ENCODE measurements at regions not wholly inside any gene's neighbourhood (a gene's known extent, or its start where the extent isn't known, plus 50 kb on each side); places are given as distances from the start of the nearest gene placed in this dataset.

DNA sequence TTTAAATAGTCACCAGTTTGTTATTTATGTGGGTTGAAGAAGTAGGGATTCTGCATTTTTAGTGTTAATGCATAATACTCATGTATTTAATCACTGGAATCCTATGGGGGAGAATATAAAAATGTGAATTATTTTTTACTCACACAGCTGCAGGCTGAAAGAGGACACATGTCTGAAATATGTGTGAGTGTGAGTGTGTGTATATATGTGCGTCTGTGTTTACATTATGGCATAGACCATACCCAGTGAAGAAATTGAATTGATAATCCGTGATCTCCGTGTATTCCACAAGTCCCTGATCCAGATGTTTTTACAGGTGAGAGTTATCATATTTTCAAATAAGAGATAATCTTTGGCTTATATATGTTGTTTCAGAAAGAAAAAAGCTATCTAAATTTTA lies 225.3 kb downstream of the ICOS start (continued):
- TF ChIP-seq ZNF749 (CRISPR knock-in tag; IDR thresholded peaks at IDR 0.05; ENCODE audit: borderline replicate concordance), result no peak
- TF ChIP-seq ZNF660 (CRISPR knock-in tag; IDR thresholded peaks at IDR 0.05; ENCODE audit: borderline replicate concordance, low read depth), result no peak
- no peak for TF ChIP-seq ZNF280D (CRISPR knock-in tag; IDR thresholded peaks at IDR 0.05)
- TF ChIP-seq U2AF1 (optimal IDR thresholded peaks at IDR 0.05; ENCODE audit: low read depth, low read length), result no peak
- no peak for TF ChIP-seq ZNF44 (CRISPR knock-in tag; IDR thresholded peaks at IDR 0.05)

DNA sequence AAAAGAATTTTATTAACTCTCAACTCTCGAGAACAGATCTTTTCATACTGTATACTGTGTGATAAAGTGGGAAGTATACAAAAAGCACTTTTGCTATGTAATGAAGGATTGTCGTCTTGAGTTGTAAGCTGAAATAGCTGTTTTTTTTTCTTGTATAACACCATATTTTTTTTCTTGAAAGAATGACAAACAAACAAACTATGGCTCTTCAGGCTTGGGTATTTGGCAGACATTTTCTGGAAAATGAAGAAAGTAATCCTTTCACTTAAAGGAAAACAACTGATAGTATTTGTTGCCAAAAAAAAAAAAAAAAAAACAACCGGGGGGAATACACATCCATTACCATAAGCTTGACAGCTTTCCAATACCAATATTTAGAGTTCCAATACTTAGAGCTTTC lies 230.4 kb downstream of the ICOS start:
- Histone ChIP-seq H2AFZ (ENCODE audit: low read length) (no peak overlapping the region), H3K4me1 (ENCODE audit: insufficient read depth, low read length) (no peaks in the 10 kb centered on the region), H3K9me3 (ENCODE audit: low read length) (no peaks in the 10 kb centered on the region), H4K20me1 (ENCODE audit: insufficient read depth, low read length) (no peaks in the 10 kb centered on the region), H3K27ac (ENCODE audit: extremely low read length, insufficient read depth, low read length) (no peak overlapping the region), H3K4me3 (replicated peaks in 1 of 3; ENCODE audit: insufficient read depth in 1 of 3, low read depth in 2 of 3, low read length in 3 of 3) (no peak overlapping the region), H3K36me3 (replicated peaks in 1 of 2; ENCODE audit: control insufficient read depth in 1 of 2, insufficient read depth in 2 of 2, low read length in 2 of 2) (no peaks in the 10 kb centered on the region), H3K79me2 (ENCODE audit: insufficient read depth, low read length) (no peaks in the 10 kb centered on the region), H3K4me2 (ENCODE audit: low read depth, low read length) (no peak overlapping the region), H3K9ac (ENCODE audit: insufficient read depth, low read depth, low read length) (no peak overlapping the region), H3K27me3 (ENCODE audit: control insufficient read depth in 1 of 2, insufficient read depth in 2 of 2, low read length in 2 of 2) (peaks cover 2% of the 10 kb centered on the region in 2 experiments; a peak in 1 of 5 replicates)
- WGBS (ENCODE audit: low lambda C conversion rate), result 16% methylated on average over 3 of the region's 3 CpGs
- no peak for ATAC-seq
- no TSS peak for BruUV-seq (replicated peaks)
- ChIA-PET CTCF (ENCODE audit: low intra/inter-chr PET ratio, low total read pairs) (no interaction called here), POLR2A (no interaction called here)
- intact Hi-C loops (cut with micrococcal nuclease; ENCODE audit: unreplicated experiment) (no loop called here), in situ Hi-C loops (cut with HindIII; ENCODE audit: extremely low pct_ligation_motif_present, low pct_unique_long_range_greater_than_20kb) (no loop called here)
- no peak for FAIRE-seq
- no peak for DNase-seq (ENCODE audit: low spot score)
- TF ChIP-seq, protein P1, sequence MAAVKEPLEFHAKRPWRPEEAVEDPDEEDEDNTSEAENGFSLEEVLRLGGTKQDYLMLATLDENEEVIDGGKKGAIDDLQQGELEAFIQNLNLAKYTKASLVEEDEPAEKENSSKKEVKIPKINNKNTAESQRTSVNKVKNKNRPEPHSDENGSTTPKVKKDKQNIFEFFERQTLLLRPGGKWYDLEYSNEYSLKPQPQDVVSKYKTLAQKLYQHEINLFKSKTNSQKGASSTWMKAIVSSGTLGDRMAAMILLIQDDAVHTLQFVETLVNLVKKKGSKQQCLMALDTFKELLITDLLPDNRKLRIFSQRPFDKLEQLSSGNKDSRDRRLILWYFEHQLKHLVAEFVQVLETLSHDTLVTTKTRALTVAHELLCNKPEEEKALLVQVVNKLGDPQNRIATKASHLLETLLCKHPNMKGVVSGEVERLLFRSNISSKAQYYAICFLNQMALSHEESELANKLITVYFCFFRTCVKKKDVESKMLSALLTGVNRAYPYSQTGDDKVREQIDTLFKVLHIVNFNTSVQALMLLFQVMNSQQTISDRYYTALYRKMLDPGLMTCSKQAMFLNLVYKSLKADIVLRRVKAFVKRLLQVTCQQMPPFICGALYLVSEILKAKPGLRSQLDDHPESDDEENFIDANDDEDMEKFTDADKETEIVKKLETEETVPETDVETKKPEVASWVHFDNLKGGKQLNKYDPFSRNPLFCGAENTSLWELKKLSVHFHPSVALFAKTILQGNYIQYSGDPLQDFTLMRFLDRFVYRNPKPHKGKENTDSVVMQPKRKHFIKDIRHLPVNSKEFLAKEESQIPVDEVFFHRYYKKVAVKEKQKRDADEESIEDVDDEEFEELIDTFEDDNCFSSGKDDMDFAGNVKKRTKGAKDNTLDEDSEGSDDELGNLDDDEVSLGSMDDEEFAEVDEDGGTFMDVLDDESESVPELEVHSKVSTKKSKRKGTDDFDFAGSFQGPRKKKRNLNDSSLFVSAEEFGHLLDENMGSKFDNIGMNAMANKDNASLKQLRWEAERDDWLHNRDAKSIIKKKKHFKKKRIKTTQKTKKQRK (IDR thresholded peaks at IDR 0.05; ENCODE audit: low read length), result no peak
- TF ChIP-seq KLF13 (CRISPR knock-in tag; IDR thresholded peaks at IDR 0.05) (no peak), ZMYM2 (CRISPR knock-in tag; IDR thresholded peaks at IDR 0.05) (no peak), SALL1 (CRISPR knock-in tag; IDR thresholded peaks at IDR 0.05) (no peak), TEAD2 (CRISPR knock-in tag; IDR thresholded peaks at IDR 0.05) (no peak), KLF15 (CRISPR knock-in tag; IDR thresholded peaks at IDR 0.05; ENCODE audit: borderline replicate concordance) (no peak)
- TF ChIP-seq, protein P2, sequence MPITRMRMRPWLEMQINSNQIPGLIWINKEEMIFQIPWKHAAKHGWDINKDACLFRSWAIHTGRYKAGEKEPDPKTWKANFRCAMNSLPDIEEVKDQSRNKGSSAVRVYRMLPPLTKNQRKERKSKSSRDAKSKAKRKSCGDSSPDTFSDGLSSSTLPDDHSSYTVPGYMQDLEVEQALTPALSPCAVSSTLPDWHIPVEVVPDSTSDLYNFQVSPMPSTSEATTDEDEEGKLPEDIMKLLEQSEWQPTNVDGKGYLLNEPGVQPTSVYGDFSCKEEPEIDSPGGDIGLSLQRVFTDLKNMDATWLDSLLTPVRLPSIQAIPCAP (CRISPR knock-in tag; IDR thresholded peaks at IDR 0.05; ENCODE audit: low read depth), result no peak
- TF ChIP-seq, protein P3, sequence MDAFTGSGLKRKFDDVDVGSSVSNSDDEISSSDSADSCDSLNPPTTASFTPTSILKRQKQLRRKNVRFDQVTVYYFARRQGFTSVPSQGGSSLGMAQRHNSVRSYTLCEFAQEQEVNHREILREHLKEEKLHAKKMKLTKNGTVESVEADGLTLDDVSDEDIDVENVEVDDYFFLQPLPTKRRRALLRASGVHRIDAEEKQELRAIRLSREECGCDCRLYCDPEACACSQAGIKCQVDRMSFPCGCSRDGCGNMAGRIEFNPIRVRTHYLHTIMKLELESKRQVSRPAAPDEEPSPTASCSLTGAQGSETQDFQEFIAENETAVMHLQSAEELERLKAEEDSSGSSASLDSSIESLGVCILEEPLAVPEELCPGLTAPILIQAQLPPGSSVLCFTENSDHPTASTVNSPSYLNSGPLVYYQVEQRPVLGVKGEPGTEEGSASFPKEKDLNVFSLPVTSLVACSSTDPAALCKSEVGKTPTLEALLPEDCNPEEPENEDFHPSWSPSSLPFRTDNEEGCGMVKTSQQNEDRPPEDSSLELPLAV (CRISPR knock-in tag; conservative IDR thresholded peaks at IDR 0.05; ENCODE audit: low read depth), result no peak
